SK-N-SH (cell line): ENCODE measurements at regions not wholly inside any gene's neighbourhood (a gene's known extent, or its start where the extent isn't known, plus 50 kb on each side); places are given as distances from the start of the nearest gene placed in this dataset.

Source experiments
- CTCF ChIA-PET: fragments of 300-600, 350-600 bp; formaldehyde crosslinking; extraction: SDS; loops from one replicate; lab custom pipeline; 2021; lab: Yijun Ruan, JAX
- POLR2A ChIA-PET: fragments of 350-600 bp; sonication (Branson Sonifier 250); formaldehyde crosslinking; extraction: SDS; loops from one replicate; lab custom pipeline; 2020; ENCODE audit warnings: antibody characterized with exemption, inconsistent platforms; lab: Yijun Ruan, JAX
- DNase-seq: peaks from one replicate; pipeline ENCODE4 v3.0.0; 2012
- H2AFZ ChIP-seq: fragments of 200-600 bp; sonication (generic); 2 replicates; pipeline ENCODE4 v1.8.1; 2016; ENCODE audit warnings: antibody characterized with exemption, mild to moderate bottlenecking, low read depth
- H3F3A ChIP-seq: fragments of 200-600 bp; sonication (generic); replicated peaks from 2 replicates; pipeline ENCODE3; 2016; ENCODE audit warnings: antibody characterized with exemption, mild to moderate bottlenecking; ENCODE audit not compliant: insufficient read depth
- H3K27ac ChIP-seq, 2 experiments: fragments of 200-500 bp in 1 of 2; fragments of 200-600 bp in 1 of 2; sonication (Bioruptor generic) in 1 of 2; sonication (generic), shearing (Covaris generic) in 1 of 2; 2 replicates each; pipeline versions ENCODE4 v1.5.1 to v1.6.1; 2014 to 2016; ENCODE audit warnings: low read depth in 2 of 2, inconsistent platforms in 1 of 2, low read length in 1 of 2, mild to moderate bottlenecking in 1 of 2, mixed read lengths in 1 of 2
- H3K27me3 ChIP-seq: fragments of 200-600 bp; sonication (generic), shearing (Covaris generic); 2 replicates; pipeline ENCODE4 v1.6.1; 2016; ENCODE audit warnings: mixed run types; ENCODE audit not compliant: insufficient read depth
- H3K36me3 ChIP-seq, 2 experiments: fragments of 200-500 bp in 1 of 2; fragments of 200-600 bp in 1 of 2; sonication (Bioruptor generic) in 1 of 2; sonication (generic) in 1 of 2; replicated peaks in 1 of 2; 2 replicates each; pipeline versions ENCODE3 to v1.5.1; 2014 to 2016; ENCODE audit warnings: low read length in 1 of 2, mild to moderate bottlenecking in 1 of 2; ENCODE audit not compliant: insufficient read depth in 2 of 2, control insufficient read depth in 1 of 2
- H3K4me1 ChIP-seq, 2 experiments: fragments of 200-500 bp in 1 of 2; fragments of 200-600 bp in 1 of 2; sonication (Bioruptor generic) in 1 of 2; sonication (generic), shearing (Covaris generic) in 1 of 2; 2 replicates each; pipeline versions ENCODE4 v1.5.1 to v1.6.1; 2014 to 2016; ENCODE audit warnings: low read depth in 1 of 2, low read length in 1 of 2, mixed run types in 1 of 2; ENCODE audit not compliant: insufficient read depth in 2 of 2, control insufficient read depth in 1 of 2
- H3K4me2 ChIP-seq: fragments of 200-600 bp; sonication (generic), shearing (Covaris generic); 2 replicates; pipeline ENCODE4 v1.6.1; 2017; ENCODE audit warnings: mixed run types
- H3K4me3 ChIP-seq, 2 experiments: fragments of 200-500 bp in 1 of 2; fragments of 200-600 bp in 1 of 2; sonication (Bioruptor generic) in 1 of 2; sonication (generic), shearing (Covaris generic) in 1 of 2; 2 replicates each; pipeline versions ENCODE4 v1.5.1 to v1.8.1; 2014 to 2016; ENCODE audit warnings: low read depth in 2 of 2, inconsistent platforms in 1 of 2, low read length in 1 of 2, mild to moderate bottlenecking in 1 of 2, mixed read lengths in 1 of 2, moderate library complexity in 1 of 2
- H3K79me2 ChIP-seq: fragments of 200-600 bp; sonication (generic); 2 replicates; pipeline ENCODE4 v1.8.1; 2017; ENCODE audit warnings: mild to moderate bottlenecking; ENCODE audit not compliant: insufficient read depth
- H3K9ac ChIP-seq: fragments of 200-600 bp; sonication (generic); 2 replicates; pipeline ENCODE4 v1.6.1; 2017; ENCODE audit warnings: mixed run types
- H3K9me2 ChIP-seq: fragments of 200-600 bp; sonication (generic); 2 replicates; pipeline ENCODE4 v1.6.1; 2017; ENCODE audit warnings: mixed run types
- H3K9me3 ChIP-seq: fragments of 200-600 bp; sonication (generic); 2 replicates; pipeline ENCODE4 v1.6.1; 2017; ENCODE audit warnings: mixed run types, mild to moderate bottlenecking, moderate library complexity
- H4K20me1 ChIP-seq: fragments of 200-600 bp; sonication (generic); 2 replicates; pipeline ENCODE4 v1.6.1; 2017; ENCODE audit warnings: mild to moderate bottlenecking, mixed run types; ENCODE audit not compliant: insufficient read depth
- CHD2 ChIP-seq: fragments of 150-350 bp; IDR thresholded peaks from 2 replicates; pipeline ENCODE4 v1.6.1; 2018; ENCODE audit warnings: low read length; ENCODE audit not compliant: partially characterized antibody
- ELF1 ChIP-seq: IDR thresholded peaks from 2 replicates; pipeline ENCODE4 v1.4.0; 2012
- EP300 ChIP-seq, 2 experiments: IDR thresholded peaks; 2 replicates each; pipeline versions ENCODE4 v1.4.0 to v1.6.1; 2012; ENCODE audit warnings: borderline replicate concordance in 1 of 2, low read depth in 1 of 2, low read length in 1 of 2
- EZH2phosphoT487 ChIP-seq: fragments of 200-600 bp; sonication (generic); IDR thresholded peaks from 2 replicates; pipeline ENCODE4 v1.6.1; 2017; ENCODE audit warnings: low read depth, mixed run types, mild to moderate bottlenecking, antibody characterized with exemption, moderate library complexity, borderline replicate concordance
- FOXJ3 ChIP-seq: sonication (generic); formaldehyde crosslinking; IDR thresholded peaks from 2 replicates; pipeline ENCODE4 v1.5.1; 2020; ENCODE audit warnings: mild to moderate bottlenecking, missing genetic modification reagents
- FOXM1 ChIP-seq: IDR thresholded peaks from 2 replicates; pipeline ENCODE4 v1.4.0; 2012; ENCODE audit warnings: low read depth, mild to moderate bottlenecking
- GABPA ChIP-seq: IDR thresholded peaks from 2 replicates; pipeline ENCODE4 v1.4.0; 2012; ENCODE audit warnings: low read depth, mild to moderate bottlenecking
- GATA2 ChIP-seq: sonication (generic); formaldehyde crosslinking; IDR thresholded peaks from 2 replicates; pipeline ENCODE4 v1.5.0; 2020; ENCODE audit warnings: mild to moderate bottlenecking, missing genetic modification reagents
- IRF3 ChIP-seq: fragments of 150-350 bp; IDR thresholded peaks from 2 replicates; pipeline ENCODE4 v1.6.1; 2016; ENCODE audit warnings: mild to moderate bottlenecking, low read depth, low read length
- MXI1 ChIP-seq: IDR thresholded peaks from 2 replicates; pipeline ENCODE4 v1.6.1; 2012; ENCODE audit warnings: mild to moderate bottlenecking, low read depth, low read length, improper control_type of control experiment
- NFIC ChIP-seq: IDR thresholded peaks from 2 replicates; pipeline ENCODE4 v1.4.0; 2012; ENCODE audit warnings: borderline replicate concordance
- NRF1 ChIP-seq: IDR thresholded peaks from 2 replicates; pipeline ENCODE4 v1.6.1; 2012; ENCODE audit warnings: low read depth, mild to moderate bottlenecking, low read length
- POLR2AphosphoS5 ChIP-seq: IDR thresholded peaks from 2 replicates; pipeline ENCODE4 v1.6.1; 2012; ENCODE audit warnings: low read depth, low read length
- RCOR1 ChIP-seq: fragments of 150-350 bp; IDR thresholded peaks from 2 replicates; pipeline ENCODE4 v1.6.1; 2017; ENCODE audit warnings: antibody characterized with exemption, low read length
- REST ChIP-seq: IDR thresholded peaks from 2 replicates; pipeline ENCODE4 v1.6.1; 2012; ENCODE audit warnings: mild to moderate bottlenecking, low read depth, low read length, moderate library complexity
- SIN3A ChIP-seq: IDR thresholded peaks from 2 replicates; pipeline ENCODE4 v1.6.1; 2012; ENCODE audit warnings: low read depth, mild to moderate bottlenecking, low read length, moderate library complexity, borderline replicate concordance
- TAF1 ChIP-seq: IDR thresholded peaks from 2 replicates; pipeline ENCODE4 v1.6.1; 2012; ENCODE audit warnings: low read depth, mild to moderate bottlenecking, low read length, moderate library complexity, borderline replicate concordance
- TCF12 ChIP-seq: IDR thresholded peaks from 2 replicates; pipeline ENCODE4 v1.4.0; 2012
- USF1 ChIP-seq: IDR thresholded peaks from 2 replicates; pipeline ENCODE4 v1.4.0; 2012; ENCODE audit warnings: low read depth, borderline replicate concordance
- USF2 ChIP-seq: fragments of 150-350 bp; IDR thresholded peaks from 2 replicates; pipeline ENCODE4 v1.6.1; 2017; ENCODE audit warnings: antibody characterized with exemption, low read length, low read depth, borderline replicate concordance
- WGBS: methylation state at CpG from one replicate; pipeline ENCODE4 v1.1.6; 2017; ENCODE audit warnings: low lambda C conversion rate; 5-methylcytosine and 5-hydroxymethylcytosine counted together

- DNase-seq, result no peak
- H3K4me1 ChIP-seq, result peaks cover 0 to 3% of the 10 kb centered on the region in 2 experiments; a peak in 2 of 4 replicates
- no peaks in the 10 kb centered on the region for H3F3A ChIP-seq
- CTCF ChIA-PET, result no interaction called here
- no peak overlapping the region for H3K4me3 ChIP-seq
- H2AFZ ChIP-seq, result no peak overlapping the region
- no peaks in the 10 kb centered on the region for H3K36me3 ChIP-seq
- no peaks in the 10 kb centered on the region for H3K27me3 ChIP-seq
- no peaks in the 10 kb centered on the region for H3K9me3 ChIP-seq
- 72% methylated on average over 3 of the region's 3 CpGs for WGBS
- H3K79me2 ChIP-seq, result no peaks in the 10 kb centered on the region
- no peak overlapping the region for H3K4me2 ChIP-seq
- TF ChIP-seq TAF1, result no peak
- POLR2A ChIA-PET, result no interaction called here
- H3K27ac ChIP-seq, result no peak overlapping the region
- no peaks in the 10 kb centered on the region for H3K9me2 ChIP-seq
- H3K9ac ChIP-seq, result no peak overlapping the region
- no peaks in the 10 kb centered on the region for H4K20me1 ChIP-seq
Measured at GRCh38 chr2:58543442-58543841, 302.3 kb upstream of the FANCL start.

- H3F3A ChIP-seq, result no peaks in the 10 kb centered on the region
- no peak overlapping the region for H3K4me3 ChIP-seq
- 61% methylated on average over 7 of the region's 7 CpGs for WGBS
- no peak for TF ChIP-seq NRF1
- TF ChIP-seq SIN3A, result no peak
- TF ChIP-seq EP300 (IDR thresholded peaks at IDR 0.05; ENCODE audit: borderline replicate concordance in 1 of 2, low read depth in 1 of 2, low read length in 1 of 2), result no peak
- TF ChIP-seq ELF1, result no peak
- TF ChIP-seq FOXM1, result no peak
- no peak for TF ChIP-seq EZH2phosphoT487
- no peak for TF ChIP-seq GATA2 (CRISPR knock-in tag)
- no peak for TF ChIP-seq TCF12
- TF ChIP-seq POLR2AphosphoS5, result no peak
- no peak for TF ChIP-seq USF1
- no peak for TF ChIP-seq RCOR1
- no peak for TF ChIP-seq TAF1
- TF ChIP-seq NFIC, result no peak
- no peak for TF ChIP-seq USF2
- TF ChIP-seq GABPA, result no peak
- no peak for TF ChIP-seq FOXJ3 (CRISPR knock-in tag)
- no peak for TF ChIP-seq MXI1
- TF ChIP-seq IRF3, result no peak
- no peak for TF ChIP-seq CHD2
- no peak for TF ChIP-seq REST
- no peaks in the 10 kb centered on the region for H4K20me1 ChIP-seq
- H3K4me1 ChIP-seq, result peaks cover 0 to 3% of the 10 kb centered on the region in 2 experiments; a peak in 2 of 4 replicates
- no peak overlapping the region for H3K9ac ChIP-seq
- DNase-seq, result no peak
- no peak overlapping the region for H3K4me2 ChIP-seq
- no peaks in the 10 kb centered on the region for H3K36me3 ChIP-seq
- no peaks in the 10 kb centered on the region for H3K27me3 ChIP-seq
- no peaks in the 10 kb centered on the region for H3K9me2 ChIP-seq
- no peaks in the 10 kb centered on the region for H3K79me2 ChIP-seq
- no peak overlapping the region for H3K27ac ChIP-seq
- POLR2A ChIA-PET, result no interaction called here
- no peak overlapping the region for H2AFZ ChIP-seq
- CTCF ChIA-PET, result no interaction called here
- no peaks in the 10 kb centered on the region for H3K9me3 ChIP-seq
Measured at GRCh38 chr2:58541511-58541910, 300.4 kb upstream of the FANCL start.
